ENCODE measurements at regions not wholly inside any gene's neighbourhood (a gene's known extent, or its start where the extent isn't known, plus 50 kb on each side); places are given as distances from the start of the nearest gene placed in this dataset.

- no peak for DNase-seq (ENCODE audit: low read depth)
These were observed 413.8 kb downstream of the FBXO15 start for GRCh38 chr18:73733806-73734314.

GRCh38 chr18:73733376-73733775 is 414.3 kb downstream of the FBXO15 start:
- no peak for DNase-seq (ENCODE audit: low read depth)

GRCh38 chr18:73728657-73729056 is 419.0 kb downstream of the FBXO15 start:
- DNase-seq (ENCODE audit: low read depth): no peak

- DNase-seq (ENCODE audit: low read depth): no peak
These were observed 422.7 kb downstream of the FBXO15 start for GRCh38 chr18:73724958-73725357.

- no peak for DNase-seq (ENCODE audit: low read depth)
These were observed 428.0 kb downstream of the FBXO15 start for GRCh38 chr18:73719611-73720010.

- DNase-seq (ENCODE audit: low read depth): no peak
These were observed 430.1 kb downstream of the FBXO15 start for GRCh38 chr18:73717570-73717969.

GRCh38 chr18:73715210-73715670 is 432.4 kb downstream of the FBXO15 start:
- DNase-seq (ENCODE audit: low read depth): no peak

- DNase-seq (ENCODE audit: low read depth): no peak
These were observed 433.2 kb downstream of the FBXO15 start for GRCh38 chr18:73714466-73714865.

GRCh38 chr18:73711256-73711655 is 436.4 kb downstream of the FBXO15 start:
- no peak for DNase-seq (ENCODE audit: low read depth)

GRCh38 chr18:73708591-73708990 is 439.0 kb downstream of the FBXO15 start:
- no peak for DNase-seq (ENCODE audit: low read depth)

GRCh38 chr18:73707035-73707434 is 440.6 kb downstream of the FBXO15 start:
- no peak for DNase-seq (ENCODE audit: low read depth)

GRCh38 chr18:73697353-73697752 is 450.3 kb downstream of the FBXO15 start:
- DNase-seq (ENCODE audit: low read depth): no peak

- DNase-seq (ENCODE audit: low read depth): no peak
These were observed 450.9 kb downstream of the FBXO15 start for GRCh38 chr18:73696698-73697097.

GRCh38 chr18:73696171-73696570 is 451.5 kb downstream of the FBXO15 start:
- DNase-seq (ENCODE audit: low read depth): no peak

GRCh38 chr18:73693091-73693490 is 454.5 kb downstream of the FBXO15 start:
- DNase-seq (ENCODE audit: low read depth): no peak

- no peak for DNase-seq (ENCODE audit: low read depth)
These were observed 456.0 kb downstream of the FBXO15 start for GRCh38 chr18:73691624-73692023.

- no peak for DNase-seq (ENCODE audit: low read depth)
These were observed 456.5 kb downstream of the FBXO15 start for GRCh38 chr18:73691118-73691517.

GRCh38 chr18:73690222-73690621 is 457.4 kb downstream of the FBXO15 start:
- DNase-seq (ENCODE audit: low read depth): no peak

GRCh38 chr18:73688851-73689711 is 458.6 kb downstream of the FBXO15 start:
- no peak for DNase-seq (ENCODE audit: low read depth)

- DNase-seq (ENCODE audit: low read depth): no peak
These were observed 459.5 kb downstream of the FBXO15 start for GRCh38 chr18:73688161-73688560.

- no peak for DNase-seq (ENCODE audit: low read depth)
These were observed 463.0 kb downstream of the FBXO15 start for GRCh38 chr18:73684647-73685046.

GRCh38 chr18:73683409-73684238 is 464.0 kb downstream of the FBXO15 start:
- no peak for DNase-seq (ENCODE audit: low read depth)

- DNase-seq (ENCODE audit: low read depth): no peak
These were observed 465.7 kb downstream of the FBXO15 start for GRCh38 chr18:73681912-73682311.

All from stimulated activated CD8-positive, alpha-beta memory T cell treated with anti-CD3 and anti-CD28 coated beads, Interleukin-4, amount 100 ng/mL, for 24 hours (primary cell).